C4-2B (cell line): ENCODE measurements at regions not wholly inside any gene's neighbourhood (a gene's known extent, or its start where the extent isn't known, plus 50 kb on each side); places are given as distances from the start of the nearest gene placed in this dataset.

Experiments used
- ZFX ChIP-seq: fragments of 450-650 bp; IDR thresholded peaks from 2 replicates; pipeline ENCODE4 v1.6.1; 2017
- TF ChIP-seq, protein P1 (sequence below): fragments of 450-650 bp; conservative IDR thresholded peaks from 2 replicates; pipeline ENCODE4 v1.5.1; 2017; ENCODE audit warnings: mild to moderate bottlenecking

GRCh38 chr12:47369085-47369484, 289.3 kb upstream of the AMIGO2 start:
- TF ChIP-seq, protein P1, sequence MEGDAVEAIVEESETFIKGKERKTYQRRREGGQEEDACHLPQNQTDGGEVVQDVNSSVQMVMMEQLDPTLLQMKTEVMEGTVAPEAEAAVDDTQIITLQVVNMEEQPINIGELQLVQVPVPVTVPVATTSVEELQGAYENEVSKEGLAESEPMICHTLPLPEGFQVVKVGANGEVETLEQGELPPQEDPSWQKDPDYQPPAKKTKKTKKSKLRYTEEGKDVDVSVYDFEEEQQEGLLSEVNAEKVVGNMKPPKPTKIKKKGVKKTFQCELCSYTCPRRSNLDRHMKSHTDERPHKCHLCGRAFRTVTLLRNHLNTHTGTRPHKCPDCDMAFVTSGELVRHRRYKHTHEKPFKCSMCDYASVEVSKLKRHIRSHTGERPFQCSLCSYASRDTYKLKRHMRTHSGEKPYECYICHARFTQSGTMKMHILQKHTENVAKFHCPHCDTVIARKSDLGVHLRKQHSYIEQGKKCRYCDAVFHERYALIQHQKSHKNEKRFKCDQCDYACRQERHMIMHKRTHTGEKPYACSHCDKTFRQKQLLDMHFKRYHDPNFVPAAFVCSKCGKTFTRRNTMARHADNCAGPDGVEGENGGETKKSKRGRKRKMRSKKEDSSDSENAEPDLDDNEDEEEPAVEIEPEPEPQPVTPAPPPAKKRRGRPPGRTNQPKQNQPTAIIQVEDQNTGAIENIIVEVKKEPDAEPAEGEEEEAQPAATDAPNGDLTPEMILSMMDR: no peak
- no peak for TF ChIP-seq ZFX
